NT2/D1 (cell line): ENCODE measurements at regions not wholly inside any gene's neighbourhood (a gene's known extent, or its start where the extent isn't known, plus 50 kb on each side); places are given as distances from the start of the nearest gene placed in this dataset.
"Not testable (repeated sequence)": the region's sequence is repeated elsewhere in the genome, so short reads cannot be mapped to it uniquely, and the experiment has no call there.

Experiments used
- SUZ12 ChIP-seq: IDR thresholded peaks from 2 replicates; pipeline ENCODE4 v1.6.1; 2011; ENCODE audit not compliant: insufficient read length, insufficient read depth; ENCODE audit errors: extremely low read depth
- ZNF274 ChIP-seq: IDR thresholded peaks from 2 replicates; pipeline ENCODE4 v1.6.1; 2011; ENCODE audit warnings: mild to moderate bottlenecking, low read depth, low read length

GRCh38 chrY:12240326-12240725 is 460.7 kb upstream of the USP9Y start:
- TF ChIP-seq ZNF274, SUZ12: not testable (repeated sequence)
